K562 (cell line): ENCODE measurements at regions not wholly inside any gene's neighbourhood (a gene's known extent, or its start where the extent isn't known, plus 50 kb on each side); places are given as distances from the start of the nearest gene placed in this dataset.

Experiments used
- CREBBP ChIP-seq: IDR thresholded peaks from one replicate; pipeline ENCODE4 v1.6.1; 2012; ENCODE audit warnings: low read depth, mild to moderate bottlenecking, control low read depth, inconsistent platforms, low read length
- EWSR1 ChIP-seq: fragments of 450-650 bp; IDR thresholded peaks from 2 replicates; pipeline ENCODE4 v1.6.1; 2018; ENCODE audit warnings: borderline replicate concordance, mild to moderate bottlenecking, low read depth, moderate library complexity; ENCODE audit not compliant: partially characterized antibody
- FOS ChIP-seq: IDR thresholded peaks from 3 replicates; pipeline ENCODE4 v1.6.1; 2011; ENCODE audit not compliant: insufficient read length; ENCODE audit errors: extremely low read depth
- HNRNPL ChIP-seq: fragments of 200-400 bp; formaldehyde crosslinking; IDR thresholded peaks from 2 replicates; pipeline ENCODE4 v1.6.1; 2017; ENCODE audit warnings: low read depth, mild to moderate bottlenecking, low read length
- LCOR ChIP-seq: sonication (generic); formaldehyde crosslinking; IDR thresholded peaks from 2 replicates; pipeline ENCODE4 v1.8.0; 2022; ENCODE audit warnings: mild to moderate bottlenecking, missing genetic modification reagents
- NR2F6 ChIP-seq: fragments of 450-650 bp; formaldehyde crosslinking; IDR thresholded peaks from 2 replicates; pipeline ENCODE4 v1.4.0; 2020; ENCODE audit warnings: mild to moderate bottlenecking
- NR4A1 ChIP-seq, 2 experiments: fragments of 250-450 bp in 1 of 2; fragments of 450-650 bp in 1 of 2; sonication (Bioruptor Pico) in 1 of 2; IDR thresholded peaks; 2 replicates each; pipeline versions ENCODE4 v1.4.0 to v1.6.1; 2016 to 2020; ENCODE audit warnings: mild to moderate bottlenecking in 2 of 2, missing compliant biosample characterization in 1 of 2, missing genetic modification characterization in 1 of 2, moderate library complexity in 1 of 2
- SOX6 ChIP-seq: fragments of 450-650 bp; IDR thresholded peaks from 2 replicates; pipeline ENCODE4 v1.6.1; 2014; ENCODE audit warnings: mild to moderate bottlenecking
- TEAD2 ChIP-seq: fragments of 450-650 bp; IDR thresholded peaks from 2 replicates; pipeline ENCODE4 v1.6.1; 2016; ENCODE audit warnings: missing genetic modification characterization, control low read depth, missing compliant biosample characterization
- ZEB2 ChIP-seq: fragments of 450-650 bp; IDR thresholded peaks from 2 replicates; pipeline ENCODE4 v1.6.1; 2016
- ZFPM2 ChIP-seq: fragments of 250-450 bp; sonication (Bioruptor Pico); IDR thresholded peaks from 2 replicates; pipeline ENCODE4 v1.5.1; 2022; ENCODE audit warnings: mild to moderate bottlenecking
- ZNF561 ChIP-seq: fragments of 450-650 bp; formaldehyde crosslinking; conservative IDR thresholded peaks from 2 replicates; pipeline ENCODE4 v1.4.0; 2020; ENCODE audit warnings: mild to moderate bottlenecking, moderate library complexity
- ZNF76 ChIP-seq: fragments of 250-450 bp; sonication (Bioruptor Pico); IDR thresholded peaks from 2 replicates; pipeline ENCODE4 v1.4.0; 2020; ENCODE audit warnings: mild to moderate bottlenecking, moderate library complexity, borderline replicate concordance
- ZSCAN29 ChIP-seq: fragments of 450-650 bp; IDR thresholded peaks from 2 replicates; pipeline ENCODE4 v1.6.1; 2017
- TF ChIP-seq, protein P1 (sequence below): fragments of 150-350 bp; IDR thresholded peaks from 2 replicates; pipeline ENCODE4 v1.6.1; 2014; ENCODE audit warnings: low read depth, mild to moderate bottlenecking, low read length, borderline replicate concordance
- TF ChIP-seq, protein P2 (sequence below): fragments of 450-650 bp; IDR thresholded peaks from 2 replicates; pipeline ENCODE4 v1.6.1; 2016; ENCODE audit warnings: borderline replicate concordance
- TF ChIP-seq, protein P3 (sequence below): sonication (generic); formaldehyde crosslinking; IDR thresholded peaks from 2 replicates; pipeline ENCODE4 v1.8.0; 2023; ENCODE audit warnings: missing genetic modification reagents, mild to moderate bottlenecking, borderline replicate concordance
- TF ChIP-seq, protein P4 (sequence below): fragments of 250-450 bp; sonication (Bioruptor Pico); IDR thresholded peaks from 2 replicates; pipeline ENCODE4 v1.8.0; 2021; ENCODE audit warnings: borderline replicate concordance, mild to moderate bottlenecking, moderate library complexity; ENCODE audit not compliant: poor library complexity, severe bottlenecking

DNA sequence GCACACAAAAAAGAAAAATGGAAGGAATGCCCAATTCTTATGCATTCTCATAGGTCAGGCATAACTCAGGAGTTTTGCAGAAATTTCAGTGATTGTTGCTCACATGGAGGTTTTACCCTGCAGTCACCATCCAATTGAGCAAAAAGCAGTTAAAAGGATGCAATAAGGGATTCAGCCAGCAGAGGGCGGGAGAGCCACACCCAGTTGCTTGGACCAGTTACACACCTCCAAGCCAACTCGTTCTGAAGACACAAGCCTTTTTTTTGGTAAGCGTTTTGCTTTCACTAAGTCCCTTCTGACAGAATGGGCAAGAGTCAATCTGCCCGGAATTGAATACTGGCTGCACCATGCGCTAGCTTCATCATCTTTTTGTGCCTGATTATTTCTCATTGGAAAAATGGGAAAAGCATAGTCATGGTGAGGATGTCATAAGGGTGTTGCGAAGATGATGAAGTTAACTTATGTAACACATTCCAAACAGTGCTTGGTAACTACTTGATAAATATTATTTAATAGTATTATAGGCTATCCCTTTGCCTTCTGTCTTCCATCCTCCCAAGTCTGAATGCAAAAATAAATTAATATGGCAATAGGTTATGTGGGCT, 154.4 kb upstream of the SGO1 start (continued):
- TF ChIP-seq LCOR (CRISPR knock-in tag) (no peak), FOS (no peak), ZNF76 (CRISPR knock-in tag) (no peak), CREBBP (no peak), TEAD2 (tag) (no peak), ZNF561 (CRISPR knock-in tag) (no peak), HNRNPL (no peak), NR2F6 (CRISPR knock-in tag) (no peak), SOX6 (no peak), ZSCAN29 (no peak), EWSR1 (no peak), ZEB2 (no peak; the same call in 1 of the 2 replicates), NR4A1 (CRISPR knock-in tag; IDR thresholded peaks at IDR 0.05) (no peak), NR4A1 (tag; IDR thresholded peaks at IDR 0.05) (no peak), ZFPM2 (no peak)
- TF ChIP-seq, protein P1, sequence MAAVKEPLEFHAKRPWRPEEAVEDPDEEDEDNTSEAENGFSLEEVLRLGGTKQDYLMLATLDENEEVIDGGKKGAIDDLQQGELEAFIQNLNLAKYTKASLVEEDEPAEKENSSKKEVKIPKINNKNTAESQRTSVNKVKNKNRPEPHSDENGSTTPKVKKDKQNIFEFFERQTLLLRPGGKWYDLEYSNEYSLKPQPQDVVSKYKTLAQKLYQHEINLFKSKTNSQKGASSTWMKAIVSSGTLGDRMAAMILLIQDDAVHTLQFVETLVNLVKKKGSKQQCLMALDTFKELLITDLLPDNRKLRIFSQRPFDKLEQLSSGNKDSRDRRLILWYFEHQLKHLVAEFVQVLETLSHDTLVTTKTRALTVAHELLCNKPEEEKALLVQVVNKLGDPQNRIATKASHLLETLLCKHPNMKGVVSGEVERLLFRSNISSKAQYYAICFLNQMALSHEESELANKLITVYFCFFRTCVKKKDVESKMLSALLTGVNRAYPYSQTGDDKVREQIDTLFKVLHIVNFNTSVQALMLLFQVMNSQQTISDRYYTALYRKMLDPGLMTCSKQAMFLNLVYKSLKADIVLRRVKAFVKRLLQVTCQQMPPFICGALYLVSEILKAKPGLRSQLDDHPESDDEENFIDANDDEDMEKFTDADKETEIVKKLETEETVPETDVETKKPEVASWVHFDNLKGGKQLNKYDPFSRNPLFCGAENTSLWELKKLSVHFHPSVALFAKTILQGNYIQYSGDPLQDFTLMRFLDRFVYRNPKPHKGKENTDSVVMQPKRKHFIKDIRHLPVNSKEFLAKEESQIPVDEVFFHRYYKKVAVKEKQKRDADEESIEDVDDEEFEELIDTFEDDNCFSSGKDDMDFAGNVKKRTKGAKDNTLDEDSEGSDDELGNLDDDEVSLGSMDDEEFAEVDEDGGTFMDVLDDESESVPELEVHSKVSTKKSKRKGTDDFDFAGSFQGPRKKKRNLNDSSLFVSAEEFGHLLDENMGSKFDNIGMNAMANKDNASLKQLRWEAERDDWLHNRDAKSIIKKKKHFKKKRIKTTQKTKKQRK, result no peak
- TF ChIP-seq, protein P2, sequence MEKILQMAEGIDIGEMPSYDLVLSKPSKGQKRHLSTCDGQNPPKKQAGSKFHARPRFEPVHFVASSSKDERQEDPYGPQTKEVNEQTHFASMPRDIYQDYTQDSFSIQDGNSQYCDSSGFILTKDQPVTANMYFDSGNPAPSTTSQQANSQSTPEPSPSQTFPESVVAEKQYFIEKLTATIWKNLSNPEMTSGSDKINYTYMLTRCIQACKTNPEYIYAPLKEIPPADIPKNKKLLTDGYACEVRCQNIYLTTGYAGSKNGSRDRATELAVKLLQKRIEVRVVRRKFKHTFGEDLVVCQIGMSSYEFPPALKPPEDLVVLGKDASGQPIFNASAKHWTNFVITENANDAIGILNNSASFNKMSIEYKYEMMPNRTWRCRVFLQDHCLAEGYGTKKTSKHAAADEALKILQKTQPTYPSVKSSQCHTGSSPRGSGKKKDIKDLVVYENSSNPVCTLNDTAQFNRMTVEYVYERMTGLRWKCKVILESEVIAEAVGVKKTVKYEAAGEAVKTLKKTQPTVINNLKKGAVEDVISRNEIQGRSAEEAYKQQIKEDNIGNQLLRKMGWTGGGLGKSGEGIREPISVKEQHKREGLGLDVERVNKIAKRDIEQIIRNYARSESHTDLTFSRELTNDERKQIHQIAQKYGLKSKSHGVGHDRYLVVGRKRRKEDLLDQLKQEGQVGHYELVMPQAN, result no peak
- TF ChIP-seq, protein P3, sequence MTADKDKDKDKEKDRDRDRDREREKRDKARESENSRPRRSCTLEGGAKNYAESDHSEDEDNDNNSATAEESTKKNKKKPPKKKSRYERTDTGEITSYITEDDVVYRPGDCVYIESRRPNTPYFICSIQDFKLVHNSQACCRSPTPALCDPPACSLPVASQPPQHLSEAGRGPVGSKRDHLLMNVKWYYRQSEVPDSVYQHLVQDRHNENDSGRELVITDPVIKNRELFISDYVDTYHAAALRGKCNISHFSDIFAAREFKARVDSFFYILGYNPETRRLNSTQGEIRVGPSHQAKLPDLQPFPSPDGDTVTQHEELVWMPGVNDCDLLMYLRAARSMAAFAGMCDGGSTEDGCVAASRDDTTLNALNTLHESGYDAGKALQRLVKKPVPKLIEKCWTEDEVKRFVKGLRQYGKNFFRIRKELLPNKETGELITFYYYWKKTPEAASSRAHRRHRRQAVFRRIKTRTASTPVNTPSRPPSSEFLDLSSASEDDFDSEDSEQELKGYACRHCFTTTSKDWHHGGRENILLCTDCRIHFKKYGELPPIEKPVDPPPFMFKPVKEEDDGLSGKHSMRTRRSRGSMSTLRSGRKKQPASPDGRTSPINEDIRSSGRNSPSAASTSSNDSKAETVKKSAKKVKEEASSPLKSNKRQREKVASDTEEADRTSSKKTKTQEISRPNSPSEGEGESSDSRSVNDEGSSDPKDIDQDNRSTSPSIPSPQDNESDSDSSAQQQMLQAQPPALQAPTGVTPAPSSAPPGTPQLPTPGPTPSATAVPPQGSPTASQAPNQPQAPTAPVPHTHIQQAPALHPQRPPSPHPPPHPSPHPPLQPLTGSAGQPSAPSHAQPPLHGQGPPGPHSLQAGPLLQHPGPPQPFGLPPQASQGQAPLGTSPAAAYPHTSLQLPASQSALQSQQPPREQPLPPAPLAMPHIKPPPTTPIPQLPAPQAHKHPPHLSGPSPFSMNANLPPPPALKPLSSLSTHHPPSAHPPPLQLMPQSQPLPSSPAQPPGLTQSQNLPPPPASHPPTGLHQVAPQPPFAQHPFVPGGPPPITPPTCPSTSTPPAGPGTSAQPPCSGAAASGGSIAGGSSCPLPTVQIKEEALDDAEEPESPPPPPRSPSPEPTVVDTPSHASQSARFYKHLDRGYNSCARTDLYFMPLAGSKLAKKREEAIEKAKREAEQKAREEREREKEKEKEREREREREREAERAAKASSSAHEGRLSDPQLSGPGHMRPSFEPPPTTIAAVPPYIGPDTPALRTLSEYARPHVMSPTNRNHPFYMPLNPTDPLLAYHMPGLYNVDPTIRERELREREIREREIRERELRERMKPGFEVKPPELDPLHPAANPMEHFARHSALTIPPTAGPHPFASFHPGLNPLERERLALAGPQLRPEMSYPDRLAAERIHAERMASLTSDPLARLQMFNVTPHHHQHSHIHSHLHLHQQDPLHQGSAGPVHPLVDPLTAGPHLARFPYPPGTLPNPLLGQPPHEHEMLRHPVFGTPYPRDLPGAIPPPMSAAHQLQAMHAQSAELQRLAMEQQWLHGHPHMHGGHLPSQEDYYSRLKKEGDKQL (CRISPR knock-in tag), result no peak
- TF ChIP-seq, protein P4, sequence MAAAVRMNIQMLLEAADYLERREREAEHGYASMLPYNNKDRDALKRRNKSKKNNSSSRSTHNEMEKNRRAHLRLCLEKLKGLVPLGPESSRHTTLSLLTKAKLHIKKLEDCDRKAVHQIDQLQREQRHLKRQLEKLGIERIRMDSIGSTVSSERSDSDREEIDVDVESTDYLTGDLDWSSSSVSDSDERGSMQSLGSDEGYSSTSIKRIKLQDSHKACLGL (CRISPR knock-in tag), result no peak
